ENCODE measurements at regions not wholly inside any gene's neighbourhood (a gene's known extent, or its start where the extent isn't known, plus 50 kb on each side); places are given as distances from the start of the nearest gene placed in this dataset.

- TF ChIP-seq CTCF (IDR thresholded peaks at IDR 0.05; ENCODE audit: low read length, missing control alignments) = no peak
- DNase-seq (ENCODE audit: low read depth) = no peak
- no peak overlapping the region for H3K4me3 ChIP-seq (replicated peaks; ENCODE audit: low read depth, low read length)
Observed at GRCh38 chr16:26275021-26275590, 583.3 kb downstream of the HS3ST4 start.

- DNase-seq (ENCODE audit: low read depth) = no peak
- no peak overlapping the region for H3K4me3 ChIP-seq (replicated peaks; ENCODE audit: low read depth, low read length)
- no peak for TF ChIP-seq CTCF (IDR thresholded peaks at IDR 0.05; ENCODE audit: low read length, missing control alignments)
Observed at GRCh38 chr16:26276289-26276688, 584.5 kb downstream of the HS3ST4 start.

GRCh38 chr16:26281381-26282110, 589.8 kb downstream of the HS3ST4 start:
- TF ChIP-seq CTCF (IDR thresholded peaks at IDR 0.05; ENCODE audit: low read length, missing control alignments) = no peak
- H3K4me3 ChIP-seq (replicated peaks; ENCODE audit: low read depth, low read length) = no peak overlapping the region
- no peak for DNase-seq (ENCODE audit: low read depth)

- TF ChIP-seq CTCF (IDR thresholded peaks at IDR 0.05; ENCODE audit: low read length, missing control alignments) = no peak
- no peak for DNase-seq (ENCODE audit: low read depth)
- no peak overlapping the region for H3K4me3 ChIP-seq (replicated peaks; ENCODE audit: low read depth, low read length)
Observed at GRCh38 chr16:26295625-26296304, 604.0 kb downstream of the HS3ST4 start.

- no peak for DNase-seq (ENCODE audit: low read depth)
- H3K4me3 ChIP-seq (replicated peaks; ENCODE audit: low read depth, low read length) = no peak overlapping the region
- TF ChIP-seq CTCF (IDR thresholded peaks at IDR 0.05; ENCODE audit: low read length, missing control alignments) = no peak
Observed at GRCh38 chr16:26301516-26301915, 609.8 kb downstream of the HS3ST4 start.

- DNase-seq (ENCODE audit: low read depth) = no peak
- no peak for TF ChIP-seq CTCF (IDR thresholded peaks at IDR 0.05; ENCODE audit: low read length, missing control alignments)
- H3K4me3 ChIP-seq (replicated peaks; ENCODE audit: low read depth, low read length) = no peak overlapping the region
Observed at GRCh38 chr16:26316683-26317464, 625.1 kb downstream of the HS3ST4 start.
